AG09309 (cell line): ENCODE measurements at regions not wholly inside any gene's neighbourhood (a gene's known extent, or its start where the extent isn't known, plus 50 kb on each side); places are given as distances from the start of the nearest gene placed in this dataset.

ENCODE experiments used
- DNase-seq: peaks from one replicate; pipeline ENCODE4 v3.0.0-alpha.2; 2010; ENCODE audit warnings: low read depth
- H3K4me3 ChIP-seq: 2 replicates; pipeline ENCODE4 v1.5.1; 2011; ENCODE audit warnings: mild to moderate bottlenecking, low read depth, low read length, moderate library complexity; ENCODE audit not compliant: control insufficient read depth
- TF ChIP-seq, protein P1 (sequence below): IDR thresholded peaks from 2 replicates; pipeline ENCODE4 v1.5.1; 2011; ENCODE audit warnings: mild to moderate bottlenecking, low read depth, low read length, inconsistent platforms; ENCODE audit not compliant: insufficient read depth, control insufficient read depth; ENCODE audit errors: missing control alignments

DNA sequence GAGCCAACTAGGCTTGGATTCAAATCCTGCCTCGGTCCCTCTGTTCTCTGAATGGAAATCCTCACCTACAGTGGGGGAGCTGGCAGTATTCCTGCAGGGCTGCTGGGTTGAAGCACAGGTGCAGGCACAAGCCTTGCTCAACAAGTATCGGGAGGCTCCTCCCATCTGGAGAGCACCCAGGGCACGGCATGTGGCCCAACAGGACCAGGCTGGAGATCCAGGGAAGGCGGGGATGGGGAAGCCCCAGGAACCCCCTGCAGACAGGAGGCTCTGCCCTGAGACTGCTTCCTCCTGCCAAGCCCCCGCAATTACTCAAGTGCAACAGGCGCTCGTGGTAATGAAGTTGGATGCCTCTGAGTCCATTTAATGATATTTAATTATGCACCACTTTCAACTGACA is 128.0 kb upstream of the VSTM2B start:
- H3K4me3 ChIP-seq = no peak overlapping the region
- TF ChIP-seq, protein P1, sequence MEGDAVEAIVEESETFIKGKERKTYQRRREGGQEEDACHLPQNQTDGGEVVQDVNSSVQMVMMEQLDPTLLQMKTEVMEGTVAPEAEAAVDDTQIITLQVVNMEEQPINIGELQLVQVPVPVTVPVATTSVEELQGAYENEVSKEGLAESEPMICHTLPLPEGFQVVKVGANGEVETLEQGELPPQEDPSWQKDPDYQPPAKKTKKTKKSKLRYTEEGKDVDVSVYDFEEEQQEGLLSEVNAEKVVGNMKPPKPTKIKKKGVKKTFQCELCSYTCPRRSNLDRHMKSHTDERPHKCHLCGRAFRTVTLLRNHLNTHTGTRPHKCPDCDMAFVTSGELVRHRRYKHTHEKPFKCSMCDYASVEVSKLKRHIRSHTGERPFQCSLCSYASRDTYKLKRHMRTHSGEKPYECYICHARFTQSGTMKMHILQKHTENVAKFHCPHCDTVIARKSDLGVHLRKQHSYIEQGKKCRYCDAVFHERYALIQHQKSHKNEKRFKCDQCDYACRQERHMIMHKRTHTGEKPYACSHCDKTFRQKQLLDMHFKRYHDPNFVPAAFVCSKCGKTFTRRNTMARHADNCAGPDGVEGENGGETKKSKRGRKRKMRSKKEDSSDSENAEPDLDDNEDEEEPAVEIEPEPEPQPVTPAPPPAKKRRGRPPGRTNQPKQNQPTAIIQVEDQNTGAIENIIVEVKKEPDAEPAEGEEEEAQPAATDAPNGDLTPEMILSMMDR = no peak
- DNase-seq = no peak

DNA sequence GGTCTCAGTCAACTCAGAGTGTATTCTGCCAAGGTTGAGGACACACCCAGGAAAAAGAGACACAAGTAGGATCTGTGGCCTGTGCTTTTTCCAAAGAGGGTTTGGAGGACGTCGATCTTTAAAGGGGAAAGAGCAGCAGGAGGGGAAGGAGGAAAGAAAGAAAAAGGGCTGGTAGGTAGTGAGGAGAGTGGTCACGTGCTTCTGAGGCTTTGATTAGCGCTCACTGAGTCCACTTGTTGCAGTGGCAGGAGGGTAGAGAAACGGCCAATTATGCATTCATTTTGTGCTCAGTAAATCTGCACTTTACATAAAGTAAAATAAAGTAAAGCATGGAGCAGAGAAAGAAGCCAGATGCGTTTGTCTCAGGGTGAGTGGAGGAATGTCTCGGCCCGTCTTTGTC is 126.0 kb upstream of the VSTM2B start:
- DNase-seq = no peak
- H3K4me3 ChIP-seq = no peak overlapping the region
- TF ChIP-seq, protein P1 = no peak

DNA sequence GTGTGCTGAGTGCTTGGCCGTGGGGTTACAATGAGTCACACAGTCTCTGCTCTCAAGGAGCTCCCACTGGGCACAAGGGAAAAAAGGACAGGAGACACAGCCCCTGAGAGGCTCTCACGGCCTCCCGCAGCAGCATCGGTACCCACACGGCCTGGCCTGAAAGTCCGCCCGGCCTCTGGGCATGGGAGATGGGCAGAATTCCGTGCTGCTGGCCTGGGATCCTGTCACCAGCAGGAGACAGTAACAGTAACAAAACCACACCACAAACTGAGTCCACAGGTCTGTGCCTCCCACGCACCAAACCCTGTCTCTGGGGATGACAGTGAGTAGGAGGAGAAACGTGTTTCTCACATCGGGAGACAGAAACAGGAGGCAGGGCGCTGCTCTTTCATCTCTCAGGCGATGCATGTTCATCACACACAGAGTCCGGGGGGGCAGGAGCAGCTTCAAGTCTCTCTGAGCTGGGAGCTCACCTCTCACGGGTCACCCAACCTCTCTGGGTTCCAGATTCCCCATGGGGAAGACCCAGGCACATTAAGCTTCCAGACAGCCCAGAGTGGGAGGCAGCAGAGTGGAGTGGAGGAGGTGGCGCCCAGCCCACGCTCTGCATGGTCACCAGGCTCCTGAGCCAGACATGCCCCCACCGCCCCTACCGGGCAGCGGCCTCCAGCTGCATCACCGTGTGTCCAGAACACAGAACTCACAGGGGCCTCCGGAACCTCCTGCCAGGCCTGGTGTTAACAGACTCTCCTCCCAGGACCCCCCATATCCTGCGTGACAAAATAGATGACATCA is 124.7 kb upstream of the VSTM2B start:
- no peak for DNase-seq
- TF ChIP-seq, protein P1 = no peak
- H3K4me3 ChIP-seq = no peak overlapping the region

DNA sequence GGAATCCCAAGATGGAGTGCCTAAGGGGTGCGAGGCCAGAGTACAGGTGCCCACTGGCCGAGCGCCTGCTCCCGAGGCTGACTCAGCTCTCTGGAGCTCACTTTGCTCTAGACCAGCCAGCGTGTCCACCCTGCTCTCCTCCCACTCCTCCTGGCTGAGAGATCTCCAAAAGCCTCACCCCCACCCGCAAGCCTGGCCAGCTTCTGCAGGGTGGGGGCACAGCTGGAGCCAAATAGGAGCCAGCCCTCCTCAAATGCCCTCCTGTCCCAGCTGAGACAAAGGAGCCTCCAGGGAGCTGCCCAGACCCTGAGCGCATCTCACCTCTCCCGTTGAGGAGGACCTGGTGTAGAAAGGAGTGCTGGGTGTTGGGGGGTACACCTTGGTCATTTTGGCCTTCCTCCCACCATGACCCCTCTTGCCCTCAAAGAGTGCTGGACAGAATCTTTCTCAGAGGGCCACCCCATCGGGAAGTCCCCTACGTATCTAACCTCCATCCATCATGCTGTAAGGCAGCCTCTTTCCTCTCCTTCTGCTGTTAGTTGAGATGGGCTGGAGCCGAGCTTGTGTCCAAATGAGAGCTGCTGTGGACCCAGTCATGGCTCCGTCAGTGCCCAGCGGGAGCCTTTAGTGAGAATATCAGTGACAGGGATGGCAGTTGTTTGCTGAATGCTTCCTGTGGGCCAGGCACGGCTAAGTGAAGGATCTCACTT is 123.9 kb upstream of the VSTM2B start:
- H3K4me3 ChIP-seq = no peak overlapping the region
- DNase-seq = no peak
- TF ChIP-seq, protein P1 = no peak

DNA sequence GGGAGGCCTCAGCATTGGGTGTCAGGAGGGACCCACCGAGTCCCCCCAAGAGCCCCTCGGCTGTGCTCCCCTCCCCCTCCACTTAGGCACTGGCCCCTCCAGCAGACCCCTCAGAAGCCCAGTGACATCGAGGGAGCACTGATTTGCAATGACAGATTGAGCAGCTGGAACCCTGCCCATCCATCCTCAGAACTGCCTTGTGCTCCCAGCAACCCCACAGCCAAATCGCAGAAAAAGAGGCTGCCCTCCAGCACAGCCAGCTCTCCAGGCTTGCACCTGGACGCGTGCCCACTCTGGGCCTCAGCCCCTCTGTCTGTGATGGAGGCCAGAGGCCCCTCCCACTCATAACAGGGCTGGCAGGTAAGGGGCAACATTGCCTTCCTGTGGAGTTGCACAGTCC is 123.2 kb upstream of the VSTM2B start:
- TF ChIP-seq, protein P1 = no peak
- no peak overlapping the region for H3K4me3 ChIP-seq
- no peak for DNase-seq

DNA sequence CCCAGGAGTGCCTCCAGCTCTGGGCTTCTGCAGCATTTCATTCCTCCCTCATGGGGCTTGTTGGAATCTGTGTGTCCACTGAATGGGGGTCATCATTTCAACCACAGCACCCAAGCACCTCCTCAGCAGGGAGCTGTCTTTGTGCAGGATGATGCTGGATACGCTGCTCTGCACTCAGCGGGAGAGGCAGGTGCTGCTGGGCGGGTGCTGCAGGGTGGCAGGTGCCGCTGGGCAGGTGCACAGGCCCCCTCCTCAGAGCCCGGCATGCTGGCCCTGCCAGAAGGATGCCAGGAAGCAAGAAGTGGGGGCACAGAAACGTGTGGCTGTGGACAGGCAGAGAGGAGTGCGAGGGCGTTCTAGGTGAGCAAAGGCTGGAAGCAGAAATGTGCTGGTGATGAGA is 121.8 kb upstream of the VSTM2B start:
- H3K4me3 ChIP-seq = no peak overlapping the region
- DNase-seq = no peak
- TF ChIP-seq, protein P1 = no peak
